HFF-Myc (cell line): ENCODE measurements at regions not wholly inside any gene's neighbourhood (a gene's known extent, or its start where the extent isn't known, plus 50 kb on each side); places are given as distances from the start of the nearest gene placed in this dataset.
"Not testable (repeated sequence)": the region's sequence is repeated elsewhere in the genome, so short reads cannot be mapped to it uniquely, and the experiment has no call there.

ENCODE experiments used
- DNase-seq: peaks from one replicate; pipeline ENCODE4 v3.0.0-alpha.2; 2011; ENCODE audit warnings: low read depth; ENCODE audit errors: extremely low read depth
- H3K4me3 ChIP-seq: replicated peaks from 2 replicates; pipeline ENCODE4 v1.5.1; 2011; ENCODE audit warnings: low read depth, mild to moderate bottlenecking, control low read depth, low read length
- TF ChIP-seq, protein P1 (sequence below): IDR thresholded peaks from 2 replicates; pipeline ENCODE4 v1.5.1; 2012; ENCODE audit warnings: mild to moderate bottlenecking, low read depth, low read length, control low read depth; ENCODE audit errors: missing control alignments

DNA sequence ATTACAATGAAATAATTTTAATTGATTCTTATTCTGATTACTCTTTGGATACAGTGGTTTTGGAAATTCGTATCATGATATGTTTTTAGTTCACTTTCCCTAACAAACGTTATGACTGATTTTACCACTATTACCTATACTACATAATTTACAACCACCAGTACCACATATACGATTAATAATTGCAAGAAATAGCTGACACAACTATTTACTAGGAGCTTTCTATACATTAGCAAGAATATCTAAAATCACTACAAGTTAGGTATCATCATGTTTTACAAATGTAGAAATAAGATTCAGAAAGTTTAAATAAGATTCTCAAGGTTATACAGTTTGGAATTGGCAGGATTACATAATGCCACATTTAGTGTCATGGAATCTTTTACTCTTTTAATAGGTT is 1401.1 kb upstream of the RAG2 start:
- no peak for DNase-seq
- TF ChIP-seq, protein P1, sequence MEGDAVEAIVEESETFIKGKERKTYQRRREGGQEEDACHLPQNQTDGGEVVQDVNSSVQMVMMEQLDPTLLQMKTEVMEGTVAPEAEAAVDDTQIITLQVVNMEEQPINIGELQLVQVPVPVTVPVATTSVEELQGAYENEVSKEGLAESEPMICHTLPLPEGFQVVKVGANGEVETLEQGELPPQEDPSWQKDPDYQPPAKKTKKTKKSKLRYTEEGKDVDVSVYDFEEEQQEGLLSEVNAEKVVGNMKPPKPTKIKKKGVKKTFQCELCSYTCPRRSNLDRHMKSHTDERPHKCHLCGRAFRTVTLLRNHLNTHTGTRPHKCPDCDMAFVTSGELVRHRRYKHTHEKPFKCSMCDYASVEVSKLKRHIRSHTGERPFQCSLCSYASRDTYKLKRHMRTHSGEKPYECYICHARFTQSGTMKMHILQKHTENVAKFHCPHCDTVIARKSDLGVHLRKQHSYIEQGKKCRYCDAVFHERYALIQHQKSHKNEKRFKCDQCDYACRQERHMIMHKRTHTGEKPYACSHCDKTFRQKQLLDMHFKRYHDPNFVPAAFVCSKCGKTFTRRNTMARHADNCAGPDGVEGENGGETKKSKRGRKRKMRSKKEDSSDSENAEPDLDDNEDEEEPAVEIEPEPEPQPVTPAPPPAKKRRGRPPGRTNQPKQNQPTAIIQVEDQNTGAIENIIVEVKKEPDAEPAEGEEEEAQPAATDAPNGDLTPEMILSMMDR: no peak
- H3K4me3 ChIP-seq: no peak overlapping the region

DNA sequence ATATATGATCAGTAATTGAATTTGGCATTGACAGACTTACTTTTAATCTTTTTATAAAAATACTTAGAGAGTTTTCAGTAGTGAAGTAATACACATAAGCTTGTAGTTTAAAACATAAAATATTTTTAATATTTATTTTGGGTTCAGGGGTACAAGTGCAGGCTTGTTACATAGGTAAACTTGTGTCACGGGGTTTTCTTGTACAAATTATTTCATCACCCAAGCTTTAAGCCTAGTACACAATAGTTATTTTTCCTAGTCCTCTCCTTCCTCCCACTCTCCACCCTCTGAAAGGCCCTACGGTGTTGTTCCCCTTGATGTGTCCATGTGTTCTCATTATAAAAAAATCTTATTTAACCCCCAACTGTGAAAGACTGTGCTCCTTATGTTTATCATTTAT is 1397.8 kb upstream of the RAG2 start:
- no peak overlapping the region for H3K4me3 ChIP-seq
- TF ChIP-seq, protein P1: no peak
- DNase-seq: no peak

DNA sequence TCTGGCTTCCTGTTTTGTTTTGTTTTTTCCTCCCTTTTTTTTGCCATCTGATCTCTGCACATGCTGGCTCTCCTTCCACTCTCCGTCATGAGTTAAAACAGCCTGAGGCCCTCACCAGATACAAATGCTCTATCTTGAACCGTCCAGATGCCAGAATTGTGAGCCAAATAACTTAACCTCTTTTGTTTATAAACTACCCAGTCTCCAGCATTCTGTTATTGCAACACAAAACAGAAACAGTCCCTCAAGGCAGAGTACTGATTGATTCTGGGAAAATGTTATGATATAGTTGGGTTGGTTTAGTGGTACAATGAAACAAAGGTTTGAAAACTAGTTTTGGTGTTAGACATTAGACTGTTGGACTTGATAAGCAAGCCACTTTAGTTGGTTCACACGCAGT is 1390.0 kb upstream of the RAG2 start:
- no peak for DNase-seq
- H3K4me3 ChIP-seq: no peak overlapping the region
- TF ChIP-seq, protein P1: no peak

DNA sequence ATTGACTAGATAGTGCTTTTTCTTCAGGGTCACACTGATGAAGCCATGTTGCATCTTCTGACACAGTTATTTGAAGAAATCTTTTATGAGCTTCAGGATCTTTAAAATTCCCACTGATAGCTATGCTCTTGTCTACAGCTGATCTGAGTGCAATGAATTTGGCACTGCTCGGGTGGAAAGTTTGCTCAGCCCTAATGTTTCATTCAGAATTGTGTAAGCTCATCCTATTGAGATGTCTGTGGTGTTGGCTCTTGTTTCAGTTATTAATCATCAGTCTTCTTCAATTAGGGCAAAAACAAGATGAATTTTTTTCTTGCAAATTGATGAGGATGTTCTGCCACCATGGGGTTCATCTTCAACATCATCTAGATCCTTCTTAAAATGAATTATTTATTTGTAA is 1387.0 kb upstream of the RAG2 start:
- no peak overlapping the region for H3K4me3 ChIP-seq
- no peak for DNase-seq
- TF ChIP-seq, protein P1: no peak

DNA sequence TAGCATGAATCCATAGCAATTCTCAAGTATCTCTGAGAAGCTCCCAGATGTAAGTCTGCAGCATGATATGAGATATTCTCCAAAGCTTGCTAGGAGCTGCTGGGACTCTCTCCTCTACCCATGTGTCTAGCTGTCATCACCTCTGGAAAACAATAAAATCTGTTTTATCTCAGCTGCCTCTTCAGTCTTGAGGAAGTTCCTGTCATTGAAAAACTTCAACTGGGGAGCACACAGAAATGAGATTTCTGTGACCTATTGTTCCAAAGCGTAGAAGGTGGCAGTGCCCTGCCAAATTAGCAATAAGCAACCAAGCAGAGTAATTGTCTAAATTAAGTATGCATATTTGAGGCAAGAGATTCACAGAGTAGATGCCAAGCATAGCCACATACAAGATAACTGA is 1380.6 kb upstream of the RAG2 start:
- TF ChIP-seq, protein P1: no peak
- H3K4me3 ChIP-seq: no peak overlapping the region
- DNase-seq: no peak

DNA sequence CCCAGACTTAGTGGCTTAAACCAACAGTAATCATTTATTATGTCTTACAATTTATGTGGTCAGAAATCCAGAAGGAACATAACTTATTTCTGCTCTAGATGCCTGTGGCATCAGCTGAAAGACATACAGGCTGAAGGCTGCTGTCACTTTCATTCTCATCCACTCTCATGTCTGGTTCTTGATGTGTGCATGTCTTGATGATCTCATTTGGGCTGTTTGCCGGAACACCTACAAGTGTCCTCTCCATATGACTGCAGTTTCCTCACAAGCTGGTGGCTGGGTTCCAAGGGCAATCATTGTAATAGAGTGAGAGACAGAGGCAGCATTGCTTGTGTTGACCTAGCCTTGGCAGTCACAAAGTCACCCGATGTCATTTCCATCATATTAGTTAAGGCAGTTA is 1375.9 kb upstream of the RAG2 start:
- no peak overlapping the region for H3K4me3 ChIP-seq
- no peak for DNase-seq
- TF ChIP-seq, protein P1: no peak

DNA sequence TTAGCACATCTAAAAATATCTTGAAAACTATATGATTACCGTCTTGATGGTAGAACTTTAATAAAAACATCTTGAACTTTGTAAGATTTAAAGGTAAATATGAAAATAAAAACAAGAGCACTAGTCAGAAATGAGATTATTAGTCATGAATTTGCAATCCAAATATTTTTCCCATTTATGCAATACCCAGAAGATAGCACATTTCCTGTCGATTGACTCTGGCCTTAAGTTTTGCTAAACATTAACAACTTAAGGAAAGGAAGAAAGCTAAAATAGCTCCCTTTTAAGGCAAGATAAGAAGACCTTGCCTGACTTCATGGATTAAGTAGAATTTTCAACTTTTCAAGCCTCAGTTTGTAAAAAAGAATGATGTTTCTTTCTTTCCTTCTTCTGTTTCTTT is 1374.7 kb upstream of the RAG2 start:
- TF ChIP-seq, protein P1: no peak
- H3K4me3 ChIP-seq: no peak overlapping the region
- DNase-seq: no peak

DNA sequence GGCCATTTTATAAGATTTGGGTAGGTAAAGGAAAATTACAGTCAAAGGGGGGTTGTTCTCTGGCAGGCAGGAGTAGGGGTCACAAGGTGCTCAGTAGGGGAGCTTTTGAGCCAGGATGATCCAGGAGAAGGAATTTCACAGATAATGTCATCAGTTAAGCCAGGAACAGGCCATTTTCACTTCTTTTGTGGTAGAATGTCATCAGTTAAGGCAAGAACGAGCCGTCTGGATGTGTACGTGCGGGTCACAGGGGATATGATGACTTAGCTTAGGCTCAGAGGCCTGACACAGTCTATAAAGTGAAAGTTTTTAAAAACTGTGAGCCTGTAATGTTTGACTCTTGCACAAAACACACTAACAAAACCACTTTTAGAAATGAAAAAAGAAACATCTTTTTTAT is 1371.3 kb upstream of the RAG2 start:
- not testable (repeated sequence) for DNase-seq, H3K4me3 ChIP-seq
